ENCODE measurements at regions not wholly inside any gene's neighbourhood (a gene's known extent, or its start where the extent isn't known, plus 50 kb on each side); places are given as distances from the start of the nearest gene placed in this dataset.

- TF ChIP-seq ZNF224 (CRISPR knock-in tag; IDR thresholded peaks at IDR 0.05) (no peak), POLR2A (IDR thresholded peaks at IDR 0.05; ENCODE audit: insufficient read depth in 1 of 2, low read depth in 2 of 2, low read length in 2 of 2) (no peak), PHF8 (CRISPR knock-in tag; IDR thresholded peaks at IDR 0.05) (no peak), POLR2G (IDR thresholded peaks at IDR 0.05; ENCODE audit: low read depth, low read length) (no peak)
Measured at GRCh38 chrX:69236641-69237040, 71.4 kb upstream of the PJA1 start.

Measured in HepG2 (cell line).